ENCODE measurements at regions not wholly inside any gene's neighbourhood (a gene's known extent, or its start where the extent isn't known, plus 50 kb on each side); places are given as distances from the start of the nearest gene placed in this dataset.

- DNase-seq = no peak
Observed at GRCh38 chr2:224210286-224211180, 171.4 kb upstream of the SERPINE2 start.

GRCh38 chr2:224209555-224210285 is 170.6 kb upstream of the SERPINE2 start:
- DNase-seq = no peak

- no peak for DNase-seq
Observed at GRCh38 chr2:224208443-224208842, 169.4 kb upstream of the SERPINE2 start.

- no peak for DNase-seq
Observed at GRCh38 chr2:224208007-224208406, 168.9 kb upstream of the SERPINE2 start.

GRCh38 chr2:224206816-224207215 is 167.7 kb upstream of the SERPINE2 start:
- no peak for DNase-seq

GRCh38 chr2:224202281-224202865 is 163.3 kb upstream of the SERPINE2 start:
- no peak for DNase-seq

- DNase-seq = no peak
Observed at GRCh38 chr2:224198436-224198835, 159.3 kb upstream of the SERPINE2 start.

GRCh38 chr2:224196810-224197209 is 157.7 kb upstream of the SERPINE2 start:
- no peak for DNase-seq

- DNase-seq = no peak
Observed at GRCh38 chr2:224195925-224196571, 157.0 kb upstream of the SERPINE2 start.

- no peak for DNase-seq
Observed at GRCh38 chr2:224194161-224194560, 155.1 kb upstream of the SERPINE2 start.

GRCh38 chr2:224191465-224191864 is 152.4 kb upstream of the SERPINE2 start:
- no peak for DNase-seq

- DNase-seq = no peak
Observed at GRCh38 chr2:224190936-224191270, 151.8 kb upstream of the SERPINE2 start.

- no peak for DNase-seq
Observed at GRCh38 chr2:224190234-224190935, 151.3 kb upstream of the SERPINE2 start.

- DNase-seq = no peak
Observed at GRCh38 chr2:224187220-224187619, 148.1 kb upstream of the SERPINE2 start.

GRCh38 chr2:224185023-224185601 is 146.0 kb upstream of the SERPINE2 start:
- DNase-seq = no peak

- DNase-seq = no peak
Observed at GRCh38 chr2:224183086-224183485, 144.0 kb upstream of the SERPINE2 start.

- no peak for DNase-seq
Observed at GRCh38 chr2:224182498-224182897, 143.4 kb upstream of the SERPINE2 start.

GRCh38 chr2:224181534-224182155 is 142.6 kb upstream of the SERPINE2 start:
- DNase-seq = no peak

GRCh38 chr2:224180810-224181209 is 141.7 kb upstream of the SERPINE2 start:
- no peak for DNase-seq

- DNase-seq = peak; percentile 57
Observed at GRCh38 chr2:224178056-224178455, 139.0 kb upstream of the SERPINE2 start.

GRCh38 chr2:224175538-224175937 is 136.5 kb upstream of the SERPINE2 start:
- DNase-seq = no peak

- DNase-seq = no peak
Observed at GRCh38 chr2:224174990-224175389, 135.9 kb upstream of the SERPINE2 start.
